SK-N-SH (cell line): ENCODE measurements at regions not wholly inside any gene's neighbourhood (a gene's known extent, or its start where the extent isn't known, plus 50 kb on each side); places are given as distances from the start of the nearest gene placed in this dataset.

Source experiments
- CTCF ChIA-PET: fragments of 300-600, 350-600 bp; formaldehyde crosslinking; extraction: SDS; loops from one replicate; lab custom pipeline; 2021; lab: Yijun Ruan, JAX
- POLR2A ChIA-PET: fragments of 350-600 bp; sonication (Branson Sonifier 250); formaldehyde crosslinking; extraction: SDS; loops from one replicate; lab custom pipeline; 2020; ENCODE audit warnings: antibody characterized with exemption, inconsistent platforms; lab: Yijun Ruan, JAX
- DNase-seq: peaks from one replicate; pipeline ENCODE4 v3.0.0; 2012
- H2AFZ ChIP-seq: fragments of 200-600 bp; sonication (generic); 2 replicates; pipeline ENCODE4 v1.8.1; 2016; ENCODE audit warnings: antibody characterized with exemption, mild to moderate bottlenecking, low read depth
- H3F3A ChIP-seq: fragments of 200-600 bp; sonication (generic); replicated peaks from 2 replicates; pipeline ENCODE3; 2016; ENCODE audit warnings: antibody characterized with exemption, mild to moderate bottlenecking; ENCODE audit not compliant: insufficient read depth
- H3K27ac ChIP-seq, 2 experiments: fragments of 200-500 bp in 1 of 2; fragments of 200-600 bp in 1 of 2; sonication (Bioruptor generic) in 1 of 2; sonication (generic), shearing (Covaris generic) in 1 of 2; 2 replicates each; pipeline versions ENCODE4 v1.5.1 to v1.6.1; 2014 to 2016; ENCODE audit warnings: low read depth in 2 of 2, inconsistent platforms in 1 of 2, low read length in 1 of 2, mild to moderate bottlenecking in 1 of 2, mixed read lengths in 1 of 2
- H3K27me3 ChIP-seq: fragments of 200-600 bp; sonication (generic), shearing (Covaris generic); 2 replicates; pipeline ENCODE4 v1.6.1; 2016; ENCODE audit warnings: mixed run types; ENCODE audit not compliant: insufficient read depth
- H3K36me3 ChIP-seq, 2 experiments: fragments of 200-500 bp in 1 of 2; fragments of 200-600 bp in 1 of 2; sonication (Bioruptor generic) in 1 of 2; sonication (generic) in 1 of 2; replicated peaks in 1 of 2; 2 replicates each; pipeline versions ENCODE3 to v1.5.1; 2014 to 2016; ENCODE audit warnings: low read length in 1 of 2, mild to moderate bottlenecking in 1 of 2; ENCODE audit not compliant: insufficient read depth in 2 of 2, control insufficient read depth in 1 of 2
- H3K4me1 ChIP-seq, 2 experiments: fragments of 200-500 bp in 1 of 2; fragments of 200-600 bp in 1 of 2; sonication (Bioruptor generic) in 1 of 2; sonication (generic), shearing (Covaris generic) in 1 of 2; 2 replicates each; pipeline versions ENCODE4 v1.5.1 to v1.6.1; 2014 to 2016; ENCODE audit warnings: low read depth in 1 of 2, low read length in 1 of 2, mixed run types in 1 of 2; ENCODE audit not compliant: insufficient read depth in 2 of 2, control insufficient read depth in 1 of 2
- H3K4me2 ChIP-seq: fragments of 200-600 bp; sonication (generic), shearing (Covaris generic); 2 replicates; pipeline ENCODE4 v1.6.1; 2017; ENCODE audit warnings: mixed run types
- H3K4me3 ChIP-seq, 2 experiments: fragments of 200-500 bp in 1 of 2; fragments of 200-600 bp in 1 of 2; sonication (Bioruptor generic) in 1 of 2; sonication (generic), shearing (Covaris generic) in 1 of 2; 2 replicates each; pipeline versions ENCODE4 v1.5.1 to v1.8.1; 2014 to 2016; ENCODE audit warnings: low read depth in 2 of 2, inconsistent platforms in 1 of 2, low read length in 1 of 2, mild to moderate bottlenecking in 1 of 2, mixed read lengths in 1 of 2, moderate library complexity in 1 of 2
- H3K79me2 ChIP-seq: fragments of 200-600 bp; sonication (generic); 2 replicates; pipeline ENCODE4 v1.8.1; 2017; ENCODE audit warnings: mild to moderate bottlenecking; ENCODE audit not compliant: insufficient read depth
- H3K9ac ChIP-seq: fragments of 200-600 bp; sonication (generic); 2 replicates; pipeline ENCODE4 v1.6.1; 2017; ENCODE audit warnings: mixed run types
- H3K9me2 ChIP-seq: fragments of 200-600 bp; sonication (generic); 2 replicates; pipeline ENCODE4 v1.6.1; 2017; ENCODE audit warnings: mixed run types
- H3K9me3 ChIP-seq: fragments of 200-600 bp; sonication (generic); 2 replicates; pipeline ENCODE4 v1.6.1; 2017; ENCODE audit warnings: mixed run types, mild to moderate bottlenecking, moderate library complexity
- H4K20me1 ChIP-seq: fragments of 200-600 bp; sonication (generic); 2 replicates; pipeline ENCODE4 v1.6.1; 2017; ENCODE audit warnings: mild to moderate bottlenecking, mixed run types; ENCODE audit not compliant: insufficient read depth
- CTCF ChIP-seq: fragments of 200-600 bp; sonication (generic); IDR thresholded peaks from 2 replicates; pipeline ENCODE4 v1.6.1; 2017; ENCODE audit warnings: antibody characterized with exemption, mild to moderate bottlenecking, moderate library complexity
- EP300 ChIP-seq, 2 experiments: IDR thresholded peaks; 2 replicates each; pipeline versions ENCODE4 v1.4.0 to v1.6.1; 2012; ENCODE audit warnings: borderline replicate concordance in 1 of 2, low read depth in 1 of 2, low read length in 1 of 2
- FOXM1 ChIP-seq: IDR thresholded peaks from 2 replicates; pipeline ENCODE4 v1.4.0; 2012; ENCODE audit warnings: low read depth, mild to moderate bottlenecking
- JUND ChIP-seq: IDR thresholded peaks from 2 replicates; pipeline ENCODE4 v1.4.0; 2012
- NFIC ChIP-seq: IDR thresholded peaks from 2 replicates; pipeline ENCODE4 v1.4.0; 2012; ENCODE audit warnings: borderline replicate concordance
- NRF1 ChIP-seq: IDR thresholded peaks from 2 replicates; pipeline ENCODE4 v1.6.1; 2012; ENCODE audit warnings: low read depth, mild to moderate bottlenecking, low read length
- RAD21 ChIP-seq: IDR thresholded peaks from 2 replicates; pipeline ENCODE4 v1.6.1; 2012; ENCODE audit warnings: mild to moderate bottlenecking, low read length
- RCOR1 ChIP-seq: fragments of 150-350 bp; IDR thresholded peaks from 2 replicates; pipeline ENCODE4 v1.6.1; 2017; ENCODE audit warnings: antibody characterized with exemption, low read length
- RFX5 ChIP-seq: IDR thresholded peaks from 2 replicates; pipeline ENCODE4 v1.6.1; 2012; ENCODE audit warnings: mild to moderate bottlenecking, improper control_type of control experiment, low read length
- TCF12 ChIP-seq: IDR thresholded peaks from 2 replicates; pipeline ENCODE4 v1.4.0; 2012
- USF1 ChIP-seq: IDR thresholded peaks from 2 replicates; pipeline ENCODE4 v1.4.0; 2012; ENCODE audit warnings: low read depth, borderline replicate concordance
- USF2 ChIP-seq: fragments of 150-350 bp; IDR thresholded peaks from 2 replicates; pipeline ENCODE4 v1.6.1; 2017; ENCODE audit warnings: antibody characterized with exemption, low read length, low read depth, borderline replicate concordance
- YY1 ChIP-seq: IDR thresholded peaks from 2 replicates; pipeline ENCODE4 v1.4.0; 2012; ENCODE audit warnings: low read depth, mild to moderate bottlenecking
- ZBTB33 ChIP-seq: IDR thresholded peaks from 2 replicates; pipeline ENCODE4 v1.4.0; 2012; ENCODE audit warnings: low read depth, borderline replicate concordance
- WGBS: methylation state at CpG from one replicate; pipeline ENCODE4 v1.1.6; 2017; ENCODE audit warnings: low lambda C conversion rate; 5-methylcytosine and 5-hydroxymethylcytosine counted together

GRCh38 chr1:63127376-63127775, 195.0 kb upstream of the FOXD3 start (continued):
- TF ChIP-seq RFX5 (no peak), JUND (no peak)

GRCh38 chr1:63128556-63128955, 193.8 kb upstream of the FOXD3 start:
- Histone ChIP-seq H3K4me3 (no peak overlapping the region), H4K20me1 (no peaks in the 10 kb centered on the region), H3K9me3 (no peaks in the 10 kb centered on the region), H3K4me2 (no peak overlapping the region), H3F3A (peaks cover 15% of the 10 kb centered on the region), H3K9ac (no peak overlapping the region), H3K79me2 (no peaks in the 10 kb centered on the region), H3K27me3 (0 out of 2 replicates have a peak, but pooled peaks cover 5% of the 10 kb centered on the region), H3K4me1 (no peaks in the 10 kb centered on the region; a peak in 1 of 4 replicates), H3K36me3 (no peaks in the 10 kb centered on the region), H3K9me2 (no peaks in the 10 kb centered on the region), H2AFZ (no peak overlapping the region), H3K27ac (no peak overlapping the region)
- ChIA-PET CTCF (interaction anchor here (1.6 kb wide), 1 partner anchor 21 kb away, joined by 5 read pairs; no protein-coding TSS in a partner anchor), POLR2A (no interaction called here)
- DNase-seq: no peak
- WGBS: 65% methylated on average over 4 of the region's 4 CpGs
- no peak for TF ChIP-seq RAD21
- no peak for TF ChIP-seq USF2
- no peak for TF ChIP-seq FOXM1
- TF ChIP-seq USF1: no peak
- no peak for TF ChIP-seq EP300 (IDR thresholded peaks at IDR 0.05; ENCODE audit: borderline replicate concordance in 1 of 2, low read depth in 1 of 2, low read length in 1 of 2)
- TF ChIP-seq CTCF: no peak
- TF ChIP-seq RCOR1: no peak
- no peak for TF ChIP-seq TCF12
- TF ChIP-seq NFIC: no peak
- TF ChIP-seq ZBTB33: no peak
- TF ChIP-seq NRF1: no peak
- no peak for TF ChIP-seq YY1
